Fibroblast of mammary gland (primary cell): ENCODE measurements at regions not wholly inside any gene's neighbourhood (a gene's known extent, or its start where the extent isn't known, plus 50 kb on each side); places are given as distances from the start of the nearest gene placed in this dataset.

Source experiments
- DNase-seq: peaks from one replicate; pipeline ENCODE4 v3.0.0-alpha.2; 2010; ENCODE audit warnings: low read depth
- H3K4me3 ChIP-seq: 2 replicates; pipeline ENCODE4 v1.5.1; 2011; ENCODE audit warnings: low read depth, mild to moderate bottlenecking, low read length, moderate library complexity; ENCODE audit not compliant: control insufficient read depth
- CTCF ChIP-seq: conservative IDR thresholded peaks from 2 replicates; pipeline ENCODE4 v1.5.1; 2011; ENCODE audit warnings: low read depth, low read length, inconsistent platforms; ENCODE audit not compliant: control insufficient read depth, insufficient read depth

- H3K4me3 ChIP-seq: no peak overlapping the region
- TF ChIP-seq CTCF: no peak
- DNase-seq: no peak
These were observed 1413.1 kb upstream of the CDH6 start for GRCh38 chr5:29780401-29780800.

- no peak for TF ChIP-seq CTCF
- no peak overlapping the region for H3K4me3 ChIP-seq
- no peak for DNase-seq
These were observed 1414.3 kb upstream of the CDH6 start for GRCh38 chr5:29779141-29779540.

- no peak overlapping the region for H3K4me3 ChIP-seq
- DNase-seq: no peak
- no peak for TF ChIP-seq CTCF
These were observed 1416.1 kb upstream of the CDH6 start for GRCh38 chr5:29777373-29777772.

- no peak for TF ChIP-seq CTCF
- no peak overlapping the region for H3K4me3 ChIP-seq
- DNase-seq: no peak
These were observed 1422.5 kb upstream of the CDH6 start for GRCh38 chr5:29770936-29771335.

- no peak for DNase-seq
- TF ChIP-seq CTCF: no peak
- H3K4me3 ChIP-seq: no peak overlapping the region
These were observed 1424.0 kb upstream of the CDH6 start for GRCh38 chr5:29769474-29769873.

- H3K4me3 ChIP-seq: no peak overlapping the region
- no peak for DNase-seq
- no peak for TF ChIP-seq CTCF
These were observed 1434.5 kb upstream of the CDH6 start for GRCh38 chr5:29758986-29759421.

- H3K4me3 ChIP-seq: no peak overlapping the region
- TF ChIP-seq CTCF: no peak
These were observed 1443.0 kb upstream of the CDH6 start for GRCh38 chr5:29750453-29750852.

More at GRCh38 chr5:29750453-29750852, 1443.0 kb upstream of the CDH6 start:
- no peak for DNase-seq
